ENCODE measurements at regions not wholly inside any gene's neighbourhood (a gene's known extent, or its start where the extent isn't known, plus 50 kb on each side); places are given as distances from the start of the nearest gene placed in this dataset.

DNA sequence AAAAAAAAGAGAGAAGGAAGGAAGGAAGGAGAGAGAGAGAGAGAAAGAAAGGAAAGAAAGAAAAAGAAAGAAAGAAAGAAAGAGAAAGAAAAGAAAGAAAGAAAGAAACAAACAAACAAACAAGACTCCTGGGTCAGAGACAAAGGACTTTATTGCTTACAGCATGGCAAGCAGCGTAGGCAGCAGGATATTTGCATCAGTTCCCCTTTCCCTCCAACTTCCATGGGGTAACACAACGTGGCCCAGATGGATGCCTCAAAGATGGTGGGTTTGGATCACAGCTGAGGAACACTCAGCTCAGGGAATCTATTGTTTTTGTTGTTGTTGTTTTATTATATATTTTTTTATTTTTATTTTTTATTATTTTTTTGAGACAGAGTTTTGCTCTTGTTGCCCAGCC, 128.5 kb upstream of the VKORC1L1 start:
- H3K36me3 ChIP-seq (ENCODE audit: control insufficient read depth, insufficient read depth, low read length), result no peaks in the 10 kb centered on the region
- POLR2A ChIA-PET, result no interaction called here
- TF ChIP-seq POLR2AphosphoS5 (IDR thresholded peaks at IDR 0.05; ENCODE audit: low read depth, low read length) (no peak), SIN3A (IDR thresholded peaks at IDR 0.05; ENCODE audit: borderline replicate concordance, insufficient read depth, low read depth, low read length) (no peak), TCF7L2 (IDR thresholded peaks at IDR 0.05; ENCODE audit: low read depth, low read length) (no peak)
- TF ChIP-seq, protein P1, sequence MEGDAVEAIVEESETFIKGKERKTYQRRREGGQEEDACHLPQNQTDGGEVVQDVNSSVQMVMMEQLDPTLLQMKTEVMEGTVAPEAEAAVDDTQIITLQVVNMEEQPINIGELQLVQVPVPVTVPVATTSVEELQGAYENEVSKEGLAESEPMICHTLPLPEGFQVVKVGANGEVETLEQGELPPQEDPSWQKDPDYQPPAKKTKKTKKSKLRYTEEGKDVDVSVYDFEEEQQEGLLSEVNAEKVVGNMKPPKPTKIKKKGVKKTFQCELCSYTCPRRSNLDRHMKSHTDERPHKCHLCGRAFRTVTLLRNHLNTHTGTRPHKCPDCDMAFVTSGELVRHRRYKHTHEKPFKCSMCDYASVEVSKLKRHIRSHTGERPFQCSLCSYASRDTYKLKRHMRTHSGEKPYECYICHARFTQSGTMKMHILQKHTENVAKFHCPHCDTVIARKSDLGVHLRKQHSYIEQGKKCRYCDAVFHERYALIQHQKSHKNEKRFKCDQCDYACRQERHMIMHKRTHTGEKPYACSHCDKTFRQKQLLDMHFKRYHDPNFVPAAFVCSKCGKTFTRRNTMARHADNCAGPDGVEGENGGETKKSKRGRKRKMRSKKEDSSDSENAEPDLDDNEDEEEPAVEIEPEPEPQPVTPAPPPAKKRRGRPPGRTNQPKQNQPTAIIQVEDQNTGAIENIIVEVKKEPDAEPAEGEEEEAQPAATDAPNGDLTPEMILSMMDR (IDR thresholded peaks at IDR 0.05), result no peak
- TF ChIP-seq, protein P2, sequence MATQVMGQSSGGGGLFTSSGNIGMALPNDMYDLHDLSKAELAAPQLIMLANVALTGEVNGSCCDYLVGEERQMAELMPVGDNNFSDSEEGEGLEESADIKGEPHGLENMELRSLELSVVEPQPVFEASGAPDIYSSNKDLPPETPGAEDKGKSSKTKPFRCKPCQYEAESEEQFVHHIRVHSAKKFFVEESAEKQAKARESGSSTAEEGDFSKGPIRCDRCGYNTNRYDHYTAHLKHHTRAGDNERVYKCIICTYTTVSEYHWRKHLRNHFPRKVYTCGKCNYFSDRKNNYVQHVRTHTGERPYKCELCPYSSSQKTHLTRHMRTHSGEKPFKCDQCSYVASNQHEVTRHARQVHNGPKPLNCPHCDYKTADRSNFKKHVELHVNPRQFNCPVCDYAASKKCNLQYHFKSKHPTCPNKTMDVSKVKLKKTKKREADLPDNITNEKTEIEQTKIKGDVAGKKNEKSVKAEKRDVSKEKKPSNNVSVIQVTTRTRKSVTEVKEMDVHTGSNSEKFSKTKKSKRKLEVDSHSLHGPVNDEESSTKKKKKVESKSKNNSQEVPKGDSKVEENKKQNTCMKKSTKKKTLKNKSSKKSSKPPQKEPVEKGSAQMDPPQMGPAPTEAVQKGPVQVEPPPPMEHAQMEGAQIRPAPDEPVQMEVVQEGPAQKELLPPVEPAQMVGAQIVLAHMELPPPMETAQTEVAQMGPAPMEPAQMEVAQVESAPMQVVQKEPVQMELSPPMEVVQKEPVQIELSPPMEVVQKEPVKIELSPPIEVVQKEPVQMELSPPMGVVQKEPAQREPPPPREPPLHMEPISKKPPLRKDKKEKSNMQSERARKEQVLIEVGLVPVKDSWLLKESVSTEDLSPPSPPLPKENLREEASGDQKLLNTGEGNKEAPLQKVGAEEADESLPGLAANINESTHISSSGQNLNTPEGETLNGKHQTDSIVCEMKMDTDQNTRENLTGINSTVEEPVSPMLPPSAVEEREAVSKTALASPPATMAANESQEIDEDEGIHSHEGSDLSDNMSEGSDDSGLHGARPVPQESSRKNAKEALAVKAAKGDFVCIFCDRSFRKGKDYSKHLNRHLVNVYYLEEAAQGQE (IDR thresholded peaks at IDR 0.05; ENCODE audit: insufficient read depth in 1 of 2, low read depth in 2 of 2, low read length in 1 of 2), result no peak
- ATAC-seq, result no peak
- CTCF ChIA-PET, result no interaction called here
- BruUV-seq (replicated peaks), result no TSS peak
- no peak for DNase-seq (ENCODE audit: low read depth, low spot score)
- intact Hi-C loops (cut with micrococcal nuclease; ENCODE audit: unreplicated experiment) (no loop called here), in situ Hi-C loops (cut with HindIII; ENCODE audit: low pct_unique_long_range_greater_than_20kb, low sequenced_read_pairs) (no loop called here)
- H3K27ac ChIP-seq (ENCODE audit: low read length), result no peak overlapping the region
- no peaks in the 10 kb centered on the region for H3K27me3 ChIP-seq (ENCODE audit: control insufficient read depth, insufficient read depth, low read length)
- no peak overlapping the region for H3K4me3 ChIP-seq (ENCODE audit: low read depth in 2 of 2, low read length in 2 of 2)
- no peaks in the 10 kb centered on the region for H3K4me1 ChIP-seq (ENCODE audit: control insufficient read depth, insufficient read depth, low read length)
- H3K9me3 ChIP-seq (ENCODE audit: control insufficient read depth, insufficient read depth, low read depth, low read length), result no peaks in the 10 kb centered on the region

DNA sequence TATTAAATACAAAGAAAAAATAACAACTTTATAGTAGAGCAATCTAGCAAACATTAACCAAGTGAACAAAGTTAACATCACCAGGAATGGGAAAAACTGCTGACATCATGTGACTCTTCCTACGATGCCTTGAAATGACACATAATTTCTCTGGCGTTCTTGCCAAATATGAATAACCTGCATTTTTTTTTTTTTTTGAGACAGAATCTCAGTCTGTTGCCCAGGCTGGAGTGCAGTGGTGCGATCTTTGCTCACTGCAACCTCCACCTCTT, 126.5 kb upstream of the VKORC1L1 start:
- CTCF ChIA-PET, result no interaction called here
- BruUV-seq (replicated peaks), result no TSS peak
- intact Hi-C loops (cut with micrococcal nuclease; ENCODE audit: unreplicated experiment), result no loop called here
- no peak overlapping the region for H3K4me3 ChIP-seq (ENCODE audit: low read depth in 2 of 2, low read length in 2 of 2)
- ATAC-seq (no peak), DNase-seq (ENCODE audit: low read depth, low spot score) (no peak)
- POLR2A ChIA-PET, result no interaction called here
- no peaks in the 10 kb centered on the region for H3K9me3 ChIP-seq (ENCODE audit: control insufficient read depth, insufficient read depth, low read depth, low read length)
- H3K27ac ChIP-seq (ENCODE audit: low read length), result no peak overlapping the region
- no peak for TF ChIP-seq SIN3A (IDR thresholded peaks at IDR 0.05; ENCODE audit: borderline replicate concordance, insufficient read depth, low read depth, low read length)
- TF ChIP-seq, protein P2 (IDR thresholded peaks at IDR 0.05; ENCODE audit: insufficient read depth in 1 of 2, low read depth in 2 of 2, low read length in 1 of 2), result no peak
- TF ChIP-seq, protein P1 (IDR thresholded peaks at IDR 0.05), result no peak
- TF ChIP-seq TCF7L2 (IDR thresholded peaks at IDR 0.05; ENCODE audit: low read depth, low read length), result no peak
- TF ChIP-seq POLR2AphosphoS5 (IDR thresholded peaks at IDR 0.05; ENCODE audit: low read depth, low read length), result no peak
- H3K36me3 ChIP-seq (ENCODE audit: control insufficient read depth, insufficient read depth, low read length), result peaks cover 3% of the 10 kb centered on the region; the same call in 1 of the 2 replicates
- in situ Hi-C loops (cut with HindIII; ENCODE audit: low pct_unique_long_range_greater_than_20kb, low sequenced_read_pairs), result no loop called here
- no peaks in the 10 kb centered on the region for H3K27me3 ChIP-seq (ENCODE audit: control insufficient read depth, insufficient read depth, low read length)
- H3K4me1 ChIP-seq (ENCODE audit: control insufficient read depth, insufficient read depth, low read length), result no peaks in the 10 kb centered on the region
